Neural cell (in vitro differentiated cells): ENCODE measurements at regions not wholly inside any gene's neighbourhood (a gene's known extent, or its start where the extent isn't known, plus 50 kb on each side); places are given as distances from the start of the nearest gene placed in this dataset.

ENCODE experiments used
- EP300 ChIP-seq: fragments of 450-650 bp; conservative IDR thresholded peaks from 2 replicates; pipeline ENCODE4 v1.6.1; 2014; ENCODE audit warnings: antibody characterized with exemption, mild to moderate bottlenecking, moderate library complexity; ENCODE audit not compliant: poor library complexity, severe bottlenecking
- EZH2 ChIP-seq: fragments of 200-600, 300-800 bp; shearing (Covaris generic), sonication (generic); IDR thresholded peaks from 2 replicates; pipeline ENCODE4 v1.6.1; 2014; ENCODE audit warnings: antibody characterized with exemption, low read length, borderline replicate concordance, mild to moderate bottlenecking; ENCODE audit not compliant: insufficient read depth, poor library complexity, severe bottlenecking
- POLR2AphosphoS5 ChIP-seq: IDR thresholded peaks from 2 replicates; pipeline ENCODE4 v1.6.1; 2012
- SMC3 ChIP-seq: fragments of 450-650 bp; conservative IDR thresholded peaks from 2 replicates; pipeline ENCODE4 v1.6.1; 2014; ENCODE audit warnings: antibody characterized with exemption, mild to moderate bottlenecking, moderate library complexity; ENCODE audit not compliant: poor library complexity
- TF ChIP-seq, protein P1 (sequence below): fragments of 450-650 bp; IDR thresholded peaks from 2 replicates; pipeline ENCODE4 v1.5.1; 2014; ENCODE audit warnings: antibody characterized with exemption, mild to moderate bottlenecking, moderate library complexity; ENCODE audit not compliant: poor library complexity, severe bottlenecking

DNA sequence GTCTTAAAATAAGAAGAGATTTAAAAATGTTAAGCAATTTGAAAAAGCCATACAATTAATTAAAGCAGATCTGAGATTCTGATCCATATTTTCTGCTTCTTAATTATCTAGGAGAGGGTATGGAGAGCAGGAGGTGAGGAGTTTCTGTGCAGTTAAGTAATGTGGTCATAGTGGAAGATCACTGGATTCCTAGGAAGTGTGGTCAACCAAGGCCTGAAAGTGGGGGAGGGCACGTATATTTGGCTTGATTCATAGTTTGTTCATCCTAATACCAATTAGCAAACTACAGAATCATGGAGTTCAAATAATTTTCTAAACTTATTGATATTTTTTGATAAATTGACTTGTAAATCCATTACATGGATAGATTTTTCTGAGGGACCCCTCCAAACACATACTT is 768.3 kb downstream of the RAPGEF2 start:
- TF ChIP-seq, protein P1, sequence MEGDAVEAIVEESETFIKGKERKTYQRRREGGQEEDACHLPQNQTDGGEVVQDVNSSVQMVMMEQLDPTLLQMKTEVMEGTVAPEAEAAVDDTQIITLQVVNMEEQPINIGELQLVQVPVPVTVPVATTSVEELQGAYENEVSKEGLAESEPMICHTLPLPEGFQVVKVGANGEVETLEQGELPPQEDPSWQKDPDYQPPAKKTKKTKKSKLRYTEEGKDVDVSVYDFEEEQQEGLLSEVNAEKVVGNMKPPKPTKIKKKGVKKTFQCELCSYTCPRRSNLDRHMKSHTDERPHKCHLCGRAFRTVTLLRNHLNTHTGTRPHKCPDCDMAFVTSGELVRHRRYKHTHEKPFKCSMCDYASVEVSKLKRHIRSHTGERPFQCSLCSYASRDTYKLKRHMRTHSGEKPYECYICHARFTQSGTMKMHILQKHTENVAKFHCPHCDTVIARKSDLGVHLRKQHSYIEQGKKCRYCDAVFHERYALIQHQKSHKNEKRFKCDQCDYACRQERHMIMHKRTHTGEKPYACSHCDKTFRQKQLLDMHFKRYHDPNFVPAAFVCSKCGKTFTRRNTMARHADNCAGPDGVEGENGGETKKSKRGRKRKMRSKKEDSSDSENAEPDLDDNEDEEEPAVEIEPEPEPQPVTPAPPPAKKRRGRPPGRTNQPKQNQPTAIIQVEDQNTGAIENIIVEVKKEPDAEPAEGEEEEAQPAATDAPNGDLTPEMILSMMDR = no peak
- no peak for TF ChIP-seq EP300
- no peak for TF ChIP-seq POLR2AphosphoS5
- no peak for TF ChIP-seq EZH2
- no peak for TF ChIP-seq SMC3
